GM12865 (cell line): ENCODE measurements at regions not wholly inside any gene's neighbourhood (a gene's known extent, or its start where the extent isn't known, plus 50 kb on each side); places are given as distances from the start of the nearest gene placed in this dataset.

Source experiments
- DNase-seq: peaks from one replicate; pipeline ENCODE4 v3.0.0; 2010; ENCODE audit warnings: low read depth
- H3K4me3 ChIP-seq: 2 replicates; pipeline ENCODE4 v1.5.1; 2011; ENCODE audit warnings: mild to moderate bottlenecking, low read depth, low read length, control low read depth
- CTCF ChIP-seq: IDR thresholded peaks from 2 replicates; pipeline ENCODE4 v1.5.1; 2011; ENCODE audit warnings: low read length, control low read depth, low read depth, inconsistent platforms; ENCODE audit not compliant: insufficient read depth; ENCODE audit errors: missing control alignments

- no peak for TF ChIP-seq CTCF
- DNase-seq, result no peak
Observed at GRCh38 chr9:71632776-71633175, 135.5 kb downstream of the CEMIP2 start.

GRCh38 chr9:71630377-71630995 lies 137.8 kb downstream of the CEMIP2 start:
- no peak for DNase-seq

More at GRCh38 chr9:71632776-71633175, 135.5 kb downstream of the CEMIP2 start:
- no peak overlapping the region for H3K4me3 ChIP-seq

GRCh38 chr9:71629578-71630215 lies 138.6 kb downstream of the CEMIP2 start:
- no peak for DNase-seq
- no peak for TF ChIP-seq CTCF
- no peak overlapping the region for H3K4me3 ChIP-seq

More at GRCh38 chr9:71630377-71630995, 137.8 kb downstream of the CEMIP2 start:
- TF ChIP-seq CTCF, result no peak
- no peak overlapping the region for H3K4me3 ChIP-seq

- no peak for DNase-seq
- no peak for TF ChIP-seq CTCF
Observed at GRCh38 chr9:71628247-71628646, 140.1 kb downstream of the CEMIP2 start.

GRCh38 chr9:71627537-71627936 lies 140.8 kb downstream of the CEMIP2 start:
- H3K4me3 ChIP-seq, result no peak overlapping the region

More at GRCh38 chr9:71628247-71628646, 140.1 kb downstream of the CEMIP2 start:
- H3K4me3 ChIP-seq, result no peak overlapping the region

GRCh38 chr9:71626395-71626794 lies 141.9 kb downstream of the CEMIP2 start:
- H3K4me3 ChIP-seq, result no peak overlapping the region
- no peak for TF ChIP-seq CTCF
- no peak for DNase-seq

More at GRCh38 chr9:71627537-71627936, 140.8 kb downstream of the CEMIP2 start:
- TF ChIP-seq CTCF, result no peak
- DNase-seq, result no peak

GRCh38 chr9:71624728-71625127 lies 143.6 kb downstream of the CEMIP2 start:
- DNase-seq, result no peak
- H3K4me3 ChIP-seq, result no peak overlapping the region
- TF ChIP-seq CTCF, result no peak
